ENCODE measurements at regions not wholly inside any gene's neighbourhood (a gene's known extent, or its start where the extent isn't known, plus 50 kb on each side); places are given as distances from the start of the nearest gene placed in this dataset.
A peak's percentile ranks its signal among the peaks of the same experiment; 100 is the strongest.

DNA sequence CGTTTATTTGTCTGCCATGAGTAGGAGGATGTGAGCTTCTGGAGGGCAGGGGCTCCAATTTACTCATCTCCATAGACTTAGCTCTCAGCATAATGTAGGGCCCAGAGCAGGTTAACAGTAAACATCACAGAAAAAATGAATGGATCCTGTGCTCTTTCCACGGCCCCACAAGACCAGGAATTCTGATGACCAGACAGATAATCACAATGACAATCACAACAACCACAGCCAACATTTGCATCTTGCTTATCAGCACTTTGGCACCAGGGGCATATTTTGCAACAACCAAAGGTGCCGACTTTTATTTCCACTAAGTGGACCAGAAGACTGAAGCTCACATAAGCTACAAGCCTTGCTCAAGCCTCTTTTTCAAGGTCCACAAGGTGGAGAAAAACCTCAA is 68.9 kb upstream of the ANKRD34C start:
- in situ Hi-C loops (cut with MboI), result no loop called here
- no peak overlapping the region for H3K9ac ChIP-seq (ENCODE audit: insufficient read depth in 1 of 2, low read depth in 2 of 2, low read length in 2 of 2)
- H3K9me1 ChIP-seq (ENCODE audit: control insufficient read depth, insufficient read depth, low read length), result no peaks in the 10 kb centered on the region
- H3K4me1 ChIP-seq (replicated peaks in 1 of 2; ENCODE audit: control insufficient read depth in 2 of 2, insufficient read depth in 2 of 2, low read length in 2 of 2), result peaks cover 2 to 4% of the 10 kb centered on the region in 2 experiments; a peak in 1 of 5 replicates
- DNase-seq (ENCODE audit: extremely low read depth in 1 of 4, low spot score in 3 of 4), result no peak
- H3K79me2 ChIP-seq (ENCODE audit: control insufficient read depth, insufficient read depth, low read length), result no peaks in the 10 kb centered on the region
- H3K4me3 ChIP-seq, result no peak overlapping the region
- no peak overlapping the region for H3K4me2 ChIP-seq (ENCODE audit: insufficient read depth, low read length)
- ATAC-seq, result no peak
- ChIA-PET POLR2A (interaction anchor here (1.3 kb wide), 1 partner anchor 15 kb away, joined by 3 read pairs; no protein-coding TSS in a partner anchor), CTCF (ENCODE audit: low intra/inter-chr PET ratio) (no interaction called here)
- intact Hi-C loops (cut with micrococcal nuclease), result no loop called here
- TF ChIP-seq TFAM (CRISPR knock-in tag; conservative IDR thresholded peaks at IDR 0.05) (no peak), MAFG (tag; conservative IDR thresholded peaks at IDR 0.05) (0 out of 2 replicates have a peak, but pooled peaks have one; percentile 22), ZNF316 (IDR thresholded peaks at IDR 0.05) (peak; percentile 16; the same call in 1 of the 2 replicates)
- H3K9me3 ChIP-seq (replicated peaks; ENCODE audit: control insufficient read depth, insufficient read depth, low read depth, low read length), result no peaks in the 10 kb centered on the region
- 3% methylated on average over 3 of the region's 3 CpGs for WGBS (ENCODE audit: insufficient coverage, low coverage, missing lambda C conversion rate)
- H2AFZ ChIP-seq (ENCODE audit: low read depth, low read length), result no peak overlapping the region
- no peaks in the 10 kb centered on the region; the same call in none of the 2 replicates for H4K20me1 ChIP-seq (replicated peaks; ENCODE audit: control insufficient read depth, insufficient read depth, low read length)
- no peak overlapping the region for H3K27ac ChIP-seq (ENCODE audit: extremely low read depth, low read depth, low read length)
- no TSS peak for BruUV-seq (replicated peaks)
- H3K36me3 ChIP-seq (ENCODE audit: control insufficient read depth, insufficient read depth, low read length), result no peaks in the 10 kb centered on the region
- peaks cover 2 to 18% of the 10 kb centered on the region in 2 experiments; a peak in 3 of 5 replicates for H3K27me3 ChIP-seq (ENCODE audit: control insufficient read depth in 2 of 2, insufficient read depth in 2 of 2, low read length in 2 of 2)
- no peak for FAIRE-seq

DNA sequence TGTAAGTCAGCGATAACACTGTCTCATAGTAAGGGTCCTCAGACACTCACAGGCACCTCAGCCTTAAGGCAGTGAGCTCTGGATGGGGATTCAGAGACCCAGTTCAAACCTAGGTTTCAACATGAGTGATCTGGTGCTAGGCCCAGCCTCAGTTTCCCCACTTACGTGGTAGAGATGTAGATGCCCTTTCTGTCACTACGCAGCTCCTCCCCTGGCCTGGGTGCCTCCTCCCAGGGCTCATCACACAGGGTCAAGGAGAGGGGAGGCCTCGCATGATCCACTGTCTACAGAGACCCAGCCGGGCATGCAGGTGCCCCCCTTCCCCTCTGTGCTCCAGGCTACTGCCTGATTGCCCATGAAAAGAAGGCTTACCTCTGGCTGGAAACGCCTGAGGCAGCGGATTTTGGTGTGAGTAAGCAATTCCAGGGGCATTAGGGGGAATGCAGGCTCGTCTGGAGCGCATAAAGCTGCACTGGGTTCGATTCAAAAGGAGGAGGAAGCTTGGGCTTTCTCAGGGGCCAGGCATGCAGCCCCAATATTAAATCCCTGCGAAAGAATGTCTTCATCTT is 69.8 kb upstream of the ANKRD34C start:
- Histone ChIP-seq H3K27me3 (ENCODE audit: control insufficient read depth in 2 of 2, insufficient read depth in 2 of 2, low read length in 2 of 2) (peaks cover 2 to 18% of the 10 kb centered on the region in 2 experiments; a peak in 3 of 5 replicates), H3K4me3 (no peak overlapping the region), H3K4me1 (replicated peaks in 1 of 2; ENCODE audit: control insufficient read depth in 2 of 2, insufficient read depth in 2 of 2, low read length in 2 of 2) (peaks cover 2 to 4% of the 10 kb centered on the region in 2 experiments; a peak in 1 of 5 replicates), H4K20me1 (replicated peaks; ENCODE audit: control insufficient read depth, insufficient read depth, low read length) (no peaks in the 10 kb centered on the region; the same call in none of the 2 replicates), H2AFZ (ENCODE audit: low read depth, low read length) (no peak overlapping the region), H3K4me2 (ENCODE audit: insufficient read depth, low read length) (no peak overlapping the region), H3K27ac (ENCODE audit: extremely low read depth, low read depth, low read length) (no peak overlapping the region), H3K9ac (ENCODE audit: insufficient read depth in 1 of 2, low read depth in 2 of 2, low read length in 2 of 2) (no peak overlapping the region), H3K79me2 (ENCODE audit: control insufficient read depth, insufficient read depth, low read length) (no peaks in the 10 kb centered on the region), H3K9me1 (ENCODE audit: control insufficient read depth, insufficient read depth, low read length) (no peaks in the 10 kb centered on the region), H3K9me3 (replicated peaks; ENCODE audit: control insufficient read depth, insufficient read depth, low read depth, low read length) (no peaks in the 10 kb centered on the region), H3K36me3 (ENCODE audit: control insufficient read depth, insufficient read depth, low read length) (no peaks in the 10 kb centered on the region)
- in situ Hi-C loops (cut with MboI), result no loop called here
- POLR2A ChIA-PET, result interaction anchor here (0.5 to 0.6 kb wide), 2 partner anchors 145 to 1958 kb away, joined by 3 read pairs; no protein-coding TSS in a partner anchor
- ATAC-seq (no peak), DNase-seq (ENCODE audit: extremely low read depth in 1 of 4, low spot score in 3 of 4) (no peak), FAIRE-seq (no peak)
- CTCF ChIA-PET (ENCODE audit: low intra/inter-chr PET ratio), result no interaction called here
- WGBS (ENCODE audit: insufficient coverage, low coverage, missing lambda C conversion rate), result under 1% methylated on average over 11 of the region's 11 CpGs
- intact Hi-C loops (cut with micrococcal nuclease), result no loop called here
- BruUV-seq (replicated peaks), result no TSS peak
- TF ChIP-seq STAT5B (CRISPR knock-in tag; IDR thresholded peaks at IDR 0.05), result no peak
- no peak for TF ChIP-seq IRF2 (CRISPR knock-in tag; IDR thresholded peaks at IDR 0.05)
- no peak for TF ChIP-seq CBX5 (IDR thresholded peaks at IDR 0.05; ENCODE audit: borderline replicate concordance, low read depth)
- no peak for TF ChIP-seq SMAD3 (CRISPR knock-in tag; conservative IDR thresholded peaks at IDR 0.05)
- TF ChIP-seq, protein P1, sequence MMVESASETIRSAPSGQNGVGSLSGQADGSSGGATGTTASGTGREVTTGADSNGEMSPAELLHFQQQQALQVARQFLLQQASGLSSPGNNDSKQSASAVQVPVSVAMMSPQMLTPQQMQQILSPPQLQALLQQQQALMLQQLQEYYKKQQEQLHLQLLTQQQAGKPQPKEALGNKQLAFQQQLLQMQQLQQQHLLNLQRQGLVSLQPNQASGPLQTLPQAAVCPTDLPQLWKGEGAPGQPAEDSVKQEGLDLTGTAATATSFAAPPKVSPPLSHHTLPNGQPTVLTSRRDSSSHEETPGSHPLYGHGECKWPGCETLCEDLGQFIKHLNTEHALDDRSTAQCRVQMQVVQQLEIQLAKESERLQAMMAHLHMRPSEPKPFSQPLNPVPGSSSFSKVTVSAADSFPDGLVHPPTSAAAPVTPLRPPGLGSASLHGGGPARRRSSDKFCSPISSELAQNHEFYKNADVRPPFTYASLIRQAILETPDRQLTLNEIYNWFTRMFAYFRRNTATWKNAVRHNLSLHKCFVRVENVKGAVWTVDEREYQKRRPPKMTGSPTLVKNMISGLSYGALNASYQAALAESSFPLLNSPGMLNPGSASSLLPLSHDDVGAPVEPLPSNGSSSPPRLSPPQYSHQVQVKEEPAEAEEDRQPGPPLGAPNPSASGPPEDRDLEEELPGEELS (CRISPR knock-in tag; IDR thresholded peaks at IDR 0.05; ENCODE audit: borderline replicate concordance), result no peak
- TF ChIP-seq COPS2 (conservative IDR thresholded peaks at IDR 0.05), result no peak
- TF ChIP-seq TARDBP (IDR thresholded peaks at IDR 0.05), result no peak
- no peak for TF ChIP-seq HDAC2 (IDR thresholded peaks at IDR 0.05)
- no peak for TF ChIP-seq DACH1 (IDR thresholded peaks at IDR 0.05; ENCODE audit: partially characterized antibody)
- TF ChIP-seq, protein P2, sequence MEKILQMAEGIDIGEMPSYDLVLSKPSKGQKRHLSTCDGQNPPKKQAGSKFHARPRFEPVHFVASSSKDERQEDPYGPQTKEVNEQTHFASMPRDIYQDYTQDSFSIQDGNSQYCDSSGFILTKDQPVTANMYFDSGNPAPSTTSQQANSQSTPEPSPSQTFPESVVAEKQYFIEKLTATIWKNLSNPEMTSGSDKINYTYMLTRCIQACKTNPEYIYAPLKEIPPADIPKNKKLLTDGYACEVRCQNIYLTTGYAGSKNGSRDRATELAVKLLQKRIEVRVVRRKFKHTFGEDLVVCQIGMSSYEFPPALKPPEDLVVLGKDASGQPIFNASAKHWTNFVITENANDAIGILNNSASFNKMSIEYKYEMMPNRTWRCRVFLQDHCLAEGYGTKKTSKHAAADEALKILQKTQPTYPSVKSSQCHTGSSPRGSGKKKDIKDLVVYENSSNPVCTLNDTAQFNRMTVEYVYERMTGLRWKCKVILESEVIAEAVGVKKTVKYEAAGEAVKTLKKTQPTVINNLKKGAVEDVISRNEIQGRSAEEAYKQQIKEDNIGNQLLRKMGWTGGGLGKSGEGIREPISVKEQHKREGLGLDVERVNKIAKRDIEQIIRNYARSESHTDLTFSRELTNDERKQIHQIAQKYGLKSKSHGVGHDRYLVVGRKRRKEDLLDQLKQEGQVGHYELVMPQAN (IDR thresholded peaks at IDR 0.05; ENCODE audit: borderline replicate concordance), result no peak
- TF ChIP-seq MAFF (IDR thresholded peaks at IDR 0.05; ENCODE audit: low read length), result no peak
